Neuronal stem cell (in vitro differentiated cells): ENCODE measurements at regions not wholly inside any gene's neighbourhood (a gene's known extent, or its start where the extent isn't known, plus 50 kb on each side); places are given as distances from the start of the nearest gene placed in this dataset.

Experiments used
- DNase-seq: peaks from one replicate; pipeline ENCODE4 v3.0.0-alpha.2; 2013; ENCODE audit warnings: low spot score
- H2AFZ ChIP-seq: one replicate; pipeline ENCODE4 v1.6.1; 2013; ENCODE audit warnings: mild to moderate bottlenecking, low read length, inconsistent platforms
- H2AK5ac ChIP-seq: 2 replicates; pipeline ENCODE4 v1.6.1; 2013; ENCODE audit warnings: low read depth, mild to moderate bottlenecking, inconsistent platforms, low read length, moderate library complexity, mixed read lengths
- H2BK120ac ChIP-seq: 2 replicates; pipeline ENCODE4 v1.6.1; 2013; ENCODE audit warnings: low read depth, mild to moderate bottlenecking, inconsistent platforms, low read length, moderate library complexity, mixed read lengths
- H2BK12ac ChIP-seq: one replicate; pipeline ENCODE4 v1.6.1; 2013; ENCODE audit warnings: low read length, inconsistent platforms
- H2BK15ac ChIP-seq: 2 replicates; pipeline ENCODE4 v1.6.1; 2013; ENCODE audit warnings: mild to moderate bottlenecking, low read length, inconsistent platforms, mixed read lengths
- H2BK5ac ChIP-seq: one replicate; pipeline ENCODE4 v1.6.1; 2013; ENCODE audit warnings: inconsistent platforms, mild to moderate bottlenecking, low read length, moderate library complexity
- H3K14ac ChIP-seq: one replicate; pipeline ENCODE4 v1.6.1; 2013; ENCODE audit warnings: low read length, inconsistent platforms
- H3K18ac ChIP-seq: 2 replicates; pipeline ENCODE4 v1.6.1; 2013; ENCODE audit warnings: low read length, inconsistent platforms
- H3K23ac ChIP-seq: 2 replicates; pipeline ENCODE4 v1.6.1; 2013; ENCODE audit warnings: low read depth, mild to moderate bottlenecking, mixed read lengths, low read length, inconsistent platforms; ENCODE audit not compliant: poor library complexity
- H3K27ac ChIP-seq: replicated peaks from 3 replicates; pipeline ENCODE4 v1.5.1; 2013; ENCODE audit warnings: low read length, inconsistent platforms
- H3K27me3 ChIP-seq, 3 experiments: 2 replicates each; pipeline ENCODE4 v1.6.1; 2013; ENCODE audit warnings: low read length in 3 of 3, mild to moderate bottlenecking in 2 of 3, inconsistent platforms in 1 of 3, low read depth in 1 of 3, mixed read lengths in 1 of 3, moderate library complexity in 1 of 3; ENCODE audit not compliant: control insufficient read depth in 3 of 3, insufficient read depth in 3 of 3
- H3K36me3 ChIP-seq, 2 donors: replicated peaks in 1 of 2; 2 replicates each; pipeline ENCODE4 v1.6.1; 2013; ENCODE audit warnings: low read length in 2 of 2; ENCODE audit not compliant: control insufficient read depth in 2 of 2, insufficient read depth in 2 of 2
- H3K4ac ChIP-seq: 2 replicates; pipeline ENCODE4 v1.6.1; 2013; ENCODE audit warnings: inconsistent platforms, mild to moderate bottlenecking, low read length, moderate library complexity
- H3K4me1 ChIP-seq, 2 donors: 1 replicate in 1 of 2; 2 replicates in 1 of 2; pipeline ENCODE4 v1.6.1; 2013; ENCODE audit warnings: low read length in 2 of 2, low read depth in 1 of 2; ENCODE audit not compliant: control insufficient read depth in 2 of 2, insufficient read depth in 1 of 2
- H3K4me2 ChIP-seq: one replicate; pipeline ENCODE4 v1.6.1; 2013; ENCODE audit warnings: mild to moderate bottlenecking, low read length, inconsistent platforms; ENCODE audit not compliant: insufficient read depth, poor library complexity, severe bottlenecking
- H3K4me3 ChIP-seq, 2 donors: 2 replicates each; pipeline ENCODE4 v1.5.1; 2013; ENCODE audit warnings: low read length in 2 of 2, mild to moderate bottlenecking in 2 of 2, inconsistent platforms in 1 of 2, moderate library complexity in 1 of 2
- H3K79me1 ChIP-seq: one replicate; pipeline ENCODE4 v1.6.1; 2013; ENCODE audit warnings: low read depth, mild to moderate bottlenecking, inconsistent platforms, low read length, moderate library complexity
- H3K9ac ChIP-seq: one replicate; pipeline ENCODE4 v1.6.1; 2013; ENCODE audit warnings: mild to moderate bottlenecking, low read depth, low read length, inconsistent platforms; ENCODE audit not compliant: poor library complexity
- H3K9me3 ChIP-seq, 2 donors: replicated peaks in 1 of 2; 2 replicates each; pipeline versions ENCODE3 to v1.6.1; 2013; ENCODE audit warnings: low read length in 2 of 2, mild to moderate bottlenecking in 2 of 2, inconsistent platforms in 1 of 2, low read depth in 1 of 2, mixed read lengths in 1 of 2, moderate library complexity in 1 of 2; ENCODE audit not compliant: control insufficient read depth in 2 of 2, insufficient read depth in 1 of 2
- H4K8ac ChIP-seq: one replicate; pipeline ENCODE4 v1.6.1; 2013; ENCODE audit warnings: low read depth, mild to moderate bottlenecking, inconsistent platforms, low read length, moderate library complexity
- H4K91ac ChIP-seq: one replicate; pipeline ENCODE4 v1.6.1; 2013; ENCODE audit warnings: low read length, low read depth, mild to moderate bottlenecking, inconsistent platforms; ENCODE audit not compliant: poor library complexity
- WGBS, 2 donors: extraction: QIAGEN DNeasy Blood & Tissue Kit; methylation state at CpG; one replicate each; pipeline ENCODE4 v1.1.7; 2013; ENCODE audit warnings: missing lambda C conversion rate in 2 of 2, mixed read lengths in 1 of 2; ENCODE audit not compliant: insufficient read length in 2 of 2, insufficient replicate concordance in 1 of 2; ENCODE audit errors: extremely low coverage in 2 of 2; 5-methylcytosine and 5-hydroxymethylcytosine counted together

GRCh38 chr7:86950944-86951343 is 108.5 kb downstream of the ELAPOR2 start:
- Histone ChIP-seq H3K18ac (no peak overlapping the region), H2BK120ac (no peak overlapping the region), H3K9me3 (no peaks in the 10 kb centered on the region), H2AFZ (no peak overlapping the region), H2BK12ac (no peak overlapping the region), H4K8ac (no peak overlapping the region), H3K4ac (no peak overlapping the region), H3K27ac (no peak overlapping the region), H3K4me2 (no peak overlapping the region), H3K4me3 (no peak overlapping the region), H3K4me1 (peaks cover 0 to 8% of the 10 kb centered on the region in 2 donors), H2BK5ac (no peak overlapping the region), H3K23ac (no peak overlapping the region), H2AK5ac (no peak overlapping the region), H3K36me3 (no peaks in the 10 kb centered on the region), H3K79me1 (no peaks in the 10 kb centered on the region), H4K91ac (no peak overlapping the region), H3K9ac (no peak overlapping the region), H3K27me3 (no peaks in the 10 kb centered on the region), H2BK15ac (no peak overlapping the region), H3K14ac (no peak overlapping the region)
- no peak for DNase-seq
- WGBS, 2 donors: no CpG with 5 or more reads among the region's 1 CpG

- Histone ChIP-seq H2AFZ (no peak overlapping the region), H3K18ac (peak overlapping the region; percentile 76), H2BK120ac (no peak overlapping the region), H4K91ac (no peak overlapping the region), H3K14ac (no peak overlapping the region), H2AK5ac (no peak overlapping the region), H3K4me1 (peaks cover 0 to 8% of the 10 kb centered on the region in 2 donors), H2BK5ac (no peak overlapping the region), H3K9me3 (no peaks in the 10 kb centered on the region), H3K36me3 (no peaks in the 10 kb centered on the region), H3K27me3 (no peaks in the 10 kb centered on the region), H3K27ac (no peak overlapping the region), H3K4me3 (peak overlapping the region in 1 of 2 donors; percentile 61), H2BK15ac (no peak overlapping the region), H3K79me1 (no peaks in the 10 kb centered on the region), H4K8ac (no peak overlapping the region), H2BK12ac (no peak overlapping the region), H3K4me2 (no peak overlapping the region), H3K23ac (no peak overlapping the region), H3K4ac (no peak overlapping the region), H3K9ac (no peak overlapping the region)
- no peak for DNase-seq
- whole genome bisulfite sequencing, 2 donors: no CpG with 5 or more reads among the region's 4 CpGs
These were observed 109.1 kb downstream of the ELAPOR2 start for GRCh38 chr7:86950360-86950759.

- no peak overlapping the region for H2BK12ac ChIP-seq
- no peaks in the 10 kb centered on the region for H3K79me1 ChIP-seq
- H3K27me3 ChIP-seq: no peaks in the 10 kb centered on the region
- no CpG with 5 or more reads among the region's 3 CpGs for WGBS, 2 donors
- H4K91ac ChIP-seq: no peak overlapping the region
- H3K4me3 ChIP-seq: no peak overlapping the region
- no peak overlapping the region for H2BK15ac ChIP-seq
- H3K4me1 ChIP-seq: peaks cover 0 to 8% of the 10 kb centered on the region in 2 donors
- H2AK5ac ChIP-seq: no peak overlapping the region
- no peak overlapping the region for H3K27ac ChIP-seq
- H3K4me2 ChIP-seq: no peak overlapping the region
- H3K9me3 ChIP-seq: no peaks in the 10 kb centered on the region
- H2BK5ac ChIP-seq: no peak overlapping the region
- H2AFZ ChIP-seq: peak overlapping the region; percentile 24
- H2BK120ac ChIP-seq: no peak overlapping the region
- no peak overlapping the region for H3K14ac ChIP-seq
- no peak overlapping the region for H4K8ac ChIP-seq
- no peak for DNase-seq
- no peak overlapping the region for H3K9ac ChIP-seq
- H3K4ac ChIP-seq: no peak overlapping the region
- no peak overlapping the region for H3K18ac ChIP-seq
- H3K23ac ChIP-seq: no peak overlapping the region
- no peaks in the 10 kb centered on the region for H3K36me3 ChIP-seq
These were observed 109.6 kb downstream of the ELAPOR2 start for GRCh38 chr7:86949779-86950260.

- WGBS, 2 donors: no CpG with 5 or more reads among the region's 7 CpGs
- no peak overlapping the region for H3K9ac ChIP-seq
- no peak overlapping the region for H2BK15ac ChIP-seq
- H3K23ac ChIP-seq: peak overlapping the region; percentile 76
- peak overlapping the region; percentile 56 for H2AK5ac ChIP-seq
- H3K79me1 ChIP-seq: no peaks in the 10 kb centered on the region
- H3K4me1 ChIP-seq: peaks cover 0 to 8% of the 10 kb centered on the region in 2 donors
- no peak overlapping the region for H3K4ac ChIP-seq
- no peak overlapping the region for H4K91ac ChIP-seq
- no peak overlapping the region for H2BK5ac ChIP-seq
- no peak for DNase-seq
- H2AFZ ChIP-seq: peak overlapping the region; percentile 24
- no peak overlapping the region for H2BK120ac ChIP-seq
- no peak overlapping the region for H3K27ac ChIP-seq
- no peaks in the 10 kb centered on the region for H3K36me3 ChIP-seq
- H3K14ac ChIP-seq: no peak overlapping the region
- no peaks in the 10 kb centered on the region for H3K27me3 ChIP-seq
- H3K4me2 ChIP-seq: no peak overlapping the region
- no peak overlapping the region for H3K4me3 ChIP-seq
- H3K18ac ChIP-seq: peak overlapping the region; percentile 79
- H4K8ac ChIP-seq: no peak overlapping the region
- no peaks in the 10 kb centered on the region for H3K9me3 ChIP-seq
- no peak overlapping the region for H2BK12ac ChIP-seq
These were observed 110.2 kb downstream of the ELAPOR2 start for GRCh38 chr7:86949052-86949778.
